GM19397 (cell line): ENCODE measurements at regions not wholly inside any gene's neighbourhood (a gene's known extent, or its start where the extent isn't known, plus 50 kb on each side); places are given as distances from the start of the nearest gene placed in this dataset.

Source experiments
- ATAC-seq: cut with Tn5 transposase; IDR thresholded peaks from one replicate; pipeline ENCODE4 v1.9.1; 2021; ENCODE audit warnings: mild to moderate bottlenecking, moderate library complexity; ENCODE audit not compliant: unreplicated experiment

DNA sequence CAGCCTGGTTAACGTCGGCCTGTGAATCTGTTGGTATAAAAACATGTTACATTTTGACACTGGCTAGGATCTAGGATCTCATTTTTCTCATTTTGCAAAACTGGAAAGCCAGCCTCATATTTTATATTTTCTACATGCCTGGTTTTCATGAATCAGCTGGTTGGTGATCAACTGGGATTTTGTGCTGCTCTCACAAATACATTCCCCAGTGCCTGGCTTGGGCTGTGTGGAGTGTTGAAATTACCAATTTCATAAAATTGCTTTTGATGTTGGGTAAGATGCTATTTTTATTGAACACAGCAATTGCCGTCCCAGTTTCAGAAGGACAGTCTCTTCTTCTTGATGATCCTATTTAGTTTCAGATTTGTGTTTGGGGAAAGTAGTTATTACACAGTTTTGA, 604.3 kb downstream of the TAFA4 start:
- ATAC-seq: no peak

GRCh38 chr3:68315964-68316363, 616.4 kb downstream of the TAFA4 start:
- no peak for ATAC-seq

- ATAC-seq: no peak
Measured at GRCh38 chr3:68315546-68315945, 616.8 kb downstream of the TAFA4 start.

- ATAC-seq: no peak
Measured at GRCh38 chr3:68306571-68306970, 625.8 kb downstream of the TAFA4 start.

DNA sequence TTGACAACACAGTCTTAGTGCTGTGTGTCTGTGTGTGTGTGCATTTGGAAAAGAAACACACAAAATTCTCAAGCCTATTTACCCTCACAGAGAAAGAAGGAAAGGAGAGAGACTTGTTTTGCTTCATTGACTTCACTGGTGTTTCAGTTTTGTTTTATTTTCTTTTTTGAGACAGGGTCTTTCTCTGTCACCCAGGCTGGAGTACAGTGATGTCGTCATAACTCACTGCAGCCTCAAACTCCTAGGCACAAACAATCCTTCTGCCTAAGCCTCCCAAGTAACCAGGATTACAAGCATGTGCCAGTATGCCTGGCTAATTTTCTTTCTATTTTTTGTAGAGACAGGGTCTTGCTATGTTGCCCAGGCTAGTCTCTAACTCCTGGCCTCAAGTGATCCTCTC, 636.9 kb downstream of the TAFA4 start:
- ATAC-seq: no peak

DNA sequence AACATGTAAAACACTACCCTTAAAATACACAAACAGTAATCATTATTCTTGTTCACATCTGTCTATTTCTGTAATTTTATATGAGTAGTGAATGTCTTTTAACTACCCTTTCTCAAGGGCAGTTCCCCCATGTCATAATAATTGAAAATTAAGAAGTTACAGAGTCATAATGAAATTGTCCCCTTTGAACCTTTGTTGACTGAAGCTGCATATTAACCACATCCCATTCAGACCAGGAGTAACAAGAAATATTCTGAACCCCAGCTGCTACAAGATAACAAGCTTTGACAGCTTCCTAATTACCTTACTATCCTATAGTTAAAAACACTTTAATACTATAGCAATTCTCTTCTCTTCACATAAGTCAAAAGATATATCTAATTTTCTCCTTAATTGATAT, 635.9 kb upstream of the SUCLG2 start:
- ATAC-seq: no peak

DNA sequence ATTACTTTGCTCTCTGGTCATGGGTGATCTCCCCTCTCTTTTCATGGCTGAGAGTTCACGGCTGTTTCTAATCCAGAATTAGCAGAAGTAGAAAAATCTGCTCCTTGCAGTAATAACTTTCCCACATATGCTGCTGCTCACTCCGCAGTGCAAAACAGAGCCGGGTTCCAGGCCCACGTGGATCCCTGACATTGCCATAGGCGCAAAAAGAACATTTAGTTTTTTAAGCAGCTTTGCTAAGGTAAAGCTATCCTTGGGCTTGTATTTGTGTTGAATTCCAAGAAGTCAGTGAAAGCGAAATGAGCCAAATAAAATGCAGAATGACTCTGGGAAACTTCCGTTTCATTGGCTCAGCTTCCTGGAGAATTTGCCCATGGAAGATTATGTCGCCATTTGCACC, 633.7 kb upstream of the SUCLG2 start:
- no peak for ATAC-seq

- no peak for ATAC-seq
Measured at GRCh38 chr3:68287101-68287500, 632.7 kb upstream of the SUCLG2 start.

- ATAC-seq: no peak
Measured at GRCh38 chr3:68274286-68274685, 619.9 kb upstream of the SUCLG2 start.

DNA sequence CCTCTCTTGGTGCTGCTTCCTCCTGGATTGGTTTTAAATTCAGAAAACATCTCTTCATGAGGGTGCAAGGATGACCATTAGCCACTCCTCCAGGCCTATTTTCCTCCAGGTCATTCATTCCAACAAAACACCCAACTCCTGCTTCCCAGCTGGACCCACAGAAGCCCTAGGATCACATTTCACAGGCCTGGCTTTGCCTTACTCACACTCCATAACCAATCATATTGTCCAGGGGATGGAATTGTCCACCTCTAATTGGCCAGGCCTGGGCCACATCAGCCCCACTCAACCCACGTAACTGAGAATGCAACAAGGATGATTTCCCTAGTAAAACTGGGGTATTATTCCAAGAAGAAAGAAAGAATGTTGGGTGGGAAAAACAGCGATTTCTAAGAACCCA, 616.7 kb upstream of the SUCLG2 start:
- no peak for ATAC-seq

DNA sequence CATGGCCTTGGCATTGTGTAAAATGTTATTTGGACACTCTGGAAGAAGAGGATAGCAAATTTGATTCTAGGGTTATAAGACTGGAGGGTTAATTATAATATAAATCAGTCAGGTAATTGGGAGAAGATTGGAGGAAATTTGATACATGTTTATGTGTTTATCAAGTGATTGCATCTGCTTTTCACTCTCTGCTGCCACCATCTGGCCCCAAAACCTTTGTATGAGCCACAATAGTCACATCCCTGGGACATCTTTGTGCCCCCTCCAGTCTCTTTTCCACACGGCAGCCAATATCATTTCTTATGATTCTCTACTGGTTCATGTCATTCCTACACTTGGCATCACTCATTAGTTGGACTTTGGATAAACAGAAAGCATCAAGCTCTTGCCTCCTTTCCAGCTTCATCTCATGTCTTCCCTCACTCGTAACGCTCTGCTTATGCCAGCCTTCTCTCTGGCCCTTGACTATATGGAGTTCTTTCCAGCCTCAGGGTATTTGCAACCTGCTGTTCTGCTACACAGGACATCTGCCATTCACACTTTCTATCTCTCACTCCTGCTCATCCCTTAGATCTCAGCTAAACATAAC, 602.3 kb upstream of the SUCLG2 start:
- no peak for ATAC-seq

- ATAC-seq: no peak
Measured at GRCh38 chr3:68249265-68249664, 594.9 kb upstream of the SUCLG2 start.

GRCh38 chr3:68242606-68243005, 588.2 kb upstream of the SUCLG2 start:
- no peak for ATAC-seq

DNA sequence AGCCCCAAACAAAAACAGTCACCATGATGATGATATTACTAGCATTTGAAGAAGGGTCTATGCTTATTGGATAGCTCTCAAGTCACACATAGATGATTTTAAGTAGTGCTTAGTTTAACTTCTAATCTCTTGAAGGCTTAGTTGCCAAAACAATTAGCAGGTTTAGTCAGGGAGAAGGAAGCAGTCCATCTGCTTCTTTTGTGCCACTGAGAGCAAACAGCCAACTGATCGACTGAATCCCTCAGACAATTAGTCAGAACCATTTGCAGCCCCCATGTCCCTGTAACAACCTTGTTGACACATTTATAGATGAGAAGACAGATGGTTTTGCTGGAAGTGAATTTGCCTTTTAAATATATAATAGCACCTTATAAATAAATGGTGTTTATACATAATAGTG, 585.1 kb upstream of the SUCLG2 start:
- no peak for ATAC-seq

- no peak for ATAC-seq
Measured at GRCh38 chr3:68234076-68234780, 579.8 kb upstream of the SUCLG2 start.

DNA sequence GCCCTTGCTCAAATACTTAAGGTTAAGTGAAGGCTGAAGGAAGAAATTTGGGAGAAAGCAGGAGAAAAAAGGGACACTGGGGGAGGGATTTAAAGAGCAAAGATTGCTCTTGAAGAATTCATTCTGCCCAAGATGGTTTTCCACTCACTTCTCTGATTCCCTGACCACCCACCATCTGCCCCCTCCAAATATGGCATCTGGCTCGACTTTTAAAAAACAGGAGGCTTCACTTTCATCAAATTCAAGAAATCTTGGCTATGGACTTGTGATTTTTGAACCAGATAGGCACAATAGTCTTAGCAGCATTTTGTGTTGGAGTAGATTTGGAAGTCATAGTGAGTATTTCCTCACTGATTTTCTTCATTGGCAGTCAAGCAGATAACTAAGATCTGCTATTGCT, 574.4 kb upstream of the SUCLG2 start:
- ATAC-seq: no peak

DNA sequence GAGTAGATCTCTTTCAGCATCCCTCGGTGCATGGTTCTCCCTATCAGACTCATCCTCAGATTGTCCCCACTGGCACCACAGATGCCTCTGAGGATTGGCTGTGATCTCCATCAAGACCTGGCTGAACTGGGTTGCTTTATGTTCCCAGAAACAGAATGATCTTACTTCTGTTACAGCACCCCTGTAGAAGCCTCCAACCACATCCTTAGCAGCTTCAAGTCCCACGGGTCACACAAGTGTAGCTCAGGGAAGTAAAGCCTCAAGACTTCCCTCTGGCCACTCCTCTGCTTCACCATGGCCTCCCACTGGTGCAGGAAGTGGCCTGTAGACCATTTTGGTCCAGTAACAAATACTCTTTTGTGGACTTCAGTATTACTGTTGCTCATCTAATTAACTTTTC, 566.4 kb upstream of the SUCLG2 start:
- ATAC-seq: no peak

DNA sequence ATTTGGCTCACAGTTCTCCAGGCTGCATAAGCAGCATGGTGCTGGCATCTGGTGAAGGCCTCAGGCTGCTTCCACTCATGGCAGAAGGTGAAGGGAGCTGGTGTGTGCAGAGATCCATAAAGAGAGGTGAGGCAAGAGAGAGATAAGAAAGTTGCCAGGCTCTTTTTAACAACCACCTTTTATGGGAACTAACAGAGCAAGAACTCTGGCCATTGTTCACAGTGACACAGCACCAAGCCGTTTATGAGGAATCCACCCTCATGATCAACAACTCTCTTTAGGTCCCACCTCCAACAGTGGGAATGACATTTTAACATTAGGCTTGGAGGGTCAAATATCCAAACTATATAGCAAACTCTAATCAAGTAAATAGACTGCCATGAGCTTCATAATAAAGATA, 557.2 kb upstream of the SUCLG2 start:
- ATAC-seq: no peak

- no peak for ATAC-seq
Measured at GRCh38 chr3:68210635-68211034, 556.2 kb upstream of the SUCLG2 start.

GRCh38 chr3:68207327-68207726, 552.9 kb upstream of the SUCLG2 start:
- ATAC-seq: no peak

DNA sequence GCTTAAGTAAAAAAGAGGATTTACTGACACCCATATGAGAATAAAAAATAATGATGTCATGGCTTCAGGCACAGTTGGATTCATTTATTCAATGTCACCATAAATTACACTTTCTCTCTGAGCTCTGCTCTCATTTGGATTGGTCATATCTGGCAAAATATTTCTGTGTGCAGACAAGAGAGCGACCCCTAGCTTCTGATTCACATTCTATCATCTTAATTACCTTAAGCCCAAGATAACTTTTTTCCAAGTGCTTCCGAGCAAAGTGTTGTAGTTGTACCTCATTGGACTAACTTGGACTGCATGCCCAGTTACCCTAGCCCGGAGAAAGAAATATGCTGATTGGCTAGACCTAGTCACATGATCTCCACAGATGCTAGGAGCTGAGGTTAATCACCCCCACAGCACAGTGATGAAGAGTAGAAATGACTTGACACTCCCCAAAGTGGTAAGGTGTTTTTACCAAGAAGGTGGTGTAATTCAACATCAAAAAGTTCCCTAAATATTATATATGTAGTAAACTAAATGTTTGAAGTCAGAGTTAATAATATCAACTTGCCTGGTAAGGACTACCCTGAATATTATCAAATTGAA, 552.2 kb upstream of the SUCLG2 start:
- ATAC-seq: no peak

GRCh38 chr3:68186733-68187132, 532.3 kb upstream of the SUCLG2 start:
- ATAC-seq: no peak

- ATAC-seq: no peak
Measured at GRCh38 chr3:68176600-68176999, 522.2 kb upstream of the SUCLG2 start.
